Posterior vena cava (tissue), 2 donors: ENCODE measurements at regions not wholly inside any gene's neighbourhood (a gene's known extent, or its start where the extent isn't known, plus 50 kb on each side); places are given as distances from the start of the nearest gene placed in this dataset.
"Not testable (repeated sequence)": the region's sequence is repeated elsewhere in the genome, so short reads cannot be mapped to it uniquely, and the experiment has no call there.

Experiments used
- DNase-seq: peaks from one replicate; pipeline ENCODE4 v3.0.0-alpha.2; 2020; ENCODE audit warnings: low spot score
- intact Hi-C, 2 donors: fragments of 100-400 bp; cut with DNase I; formaldehyde crosslinking; loops; one replicate each; pipeline versions ENCODE4 v1.14.1 to v1.14.2; 2022 to 2023
- donor health status: DM: yes; HTN: yes; CAD: no.
- donor health status: DM: yes; HTN: yes; CAD: no.

DNA sequence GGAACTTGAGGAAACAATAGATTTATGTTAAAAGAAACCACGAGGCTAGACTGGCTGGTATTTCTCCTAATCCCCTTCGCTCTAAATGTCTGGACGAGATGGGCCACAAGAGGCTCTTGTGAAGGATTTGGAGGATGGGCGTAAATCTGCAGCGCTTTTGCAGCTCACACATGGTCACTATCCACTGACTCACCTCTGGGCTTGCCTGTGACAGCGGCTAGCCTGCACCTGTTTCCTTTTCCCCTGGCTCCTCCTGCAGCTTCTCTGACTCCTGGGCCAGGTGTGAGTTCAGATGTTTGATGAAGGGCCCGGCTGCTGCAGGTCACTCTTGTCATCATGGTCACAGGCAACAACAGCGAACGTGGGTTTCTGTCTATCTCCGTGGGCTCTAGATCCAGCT lies 629.4 kb downstream of the CBLN4 start:
- intact Hi-C loops: no loop called here
- DNase-seq: no peak

DNA sequence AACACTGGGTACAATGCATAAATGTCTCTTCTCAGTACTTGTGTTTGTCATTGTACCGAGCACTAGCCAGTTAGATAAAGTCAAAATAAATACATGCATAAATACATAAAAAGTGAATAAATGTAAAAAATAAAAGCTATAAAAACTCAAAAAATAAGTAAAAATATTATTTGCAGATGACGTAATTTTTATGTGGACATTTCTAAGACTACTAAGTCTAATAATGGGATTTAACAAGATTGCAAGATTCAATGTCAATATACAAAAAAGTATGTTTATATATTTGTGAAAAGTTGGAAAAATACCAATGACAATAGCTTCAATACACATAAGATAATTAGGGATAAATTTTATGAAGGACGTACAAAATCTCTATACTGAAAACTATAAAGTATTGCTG lies 639.6 kb downstream of the CBLN4 start:
- intact Hi-C loops: no loop called here
- no peak for DNase-seq

DNA sequence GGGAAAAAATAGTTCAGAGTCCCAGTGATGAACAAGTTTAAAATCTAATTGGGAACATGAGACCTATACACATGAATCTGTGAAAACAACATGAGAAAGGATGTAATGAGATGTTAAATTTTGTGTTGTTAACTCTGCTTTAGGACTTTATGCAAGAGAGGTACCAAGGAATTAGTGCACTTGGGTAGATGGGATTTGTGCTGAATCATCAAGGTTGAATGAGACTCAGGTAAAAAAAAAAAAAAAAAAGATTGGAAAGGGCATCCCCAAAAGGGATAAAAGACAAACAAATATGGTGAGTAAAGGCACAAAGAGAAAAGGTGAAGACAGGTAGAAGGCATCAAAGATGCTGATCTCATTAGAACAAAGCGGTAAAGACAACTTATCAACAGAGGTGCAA lies 644.4 kb downstream of the CBLN4 start:
- no peak for DNase-seq
- intact Hi-C loops: no loop called here

DNA sequence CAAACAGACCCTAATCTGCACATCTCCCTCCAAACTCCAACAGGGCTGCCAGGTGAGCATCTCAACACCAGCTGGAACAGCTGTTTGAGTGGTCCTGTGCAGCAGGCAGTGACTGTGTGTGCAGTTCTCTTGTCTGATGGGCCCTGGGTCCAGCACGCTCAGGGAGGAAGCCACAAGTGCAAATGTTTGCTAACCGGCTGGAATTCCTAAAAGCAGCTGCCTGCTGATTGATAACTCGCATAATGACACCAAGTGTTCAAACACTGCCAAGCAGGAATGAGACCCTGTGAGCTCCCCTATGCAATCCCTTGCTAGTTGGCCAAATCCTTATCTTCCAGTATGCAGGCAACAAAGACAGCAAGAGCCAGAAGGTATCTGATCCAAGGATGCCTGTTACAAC lies 650.6 kb downstream of the CBLN4 start:
- intact Hi-C loops: no loop called here
- DNase-seq: no peak

DNA sequence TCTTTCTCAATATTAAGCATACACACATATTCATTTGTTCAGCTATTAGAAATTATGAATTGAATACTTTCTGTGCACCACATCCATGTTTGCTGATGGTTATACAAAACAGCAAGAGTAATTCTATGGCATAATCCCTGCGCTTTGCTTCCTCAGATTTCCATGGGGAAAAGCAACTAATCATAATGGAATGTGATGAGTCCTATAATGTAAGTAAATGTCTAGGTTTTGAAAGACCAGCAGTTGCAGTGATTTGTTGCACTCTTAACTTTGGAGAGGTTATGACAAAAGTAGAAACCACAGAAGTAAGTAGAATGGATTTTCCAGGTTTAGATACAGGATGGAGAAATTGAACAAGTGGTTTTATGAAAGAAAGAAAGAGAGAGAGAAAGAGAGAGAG lies 652.1 kb downstream of the CBLN4 start:
- no peak for DNase-seq
- intact Hi-C loops: no loop called here

DNA sequence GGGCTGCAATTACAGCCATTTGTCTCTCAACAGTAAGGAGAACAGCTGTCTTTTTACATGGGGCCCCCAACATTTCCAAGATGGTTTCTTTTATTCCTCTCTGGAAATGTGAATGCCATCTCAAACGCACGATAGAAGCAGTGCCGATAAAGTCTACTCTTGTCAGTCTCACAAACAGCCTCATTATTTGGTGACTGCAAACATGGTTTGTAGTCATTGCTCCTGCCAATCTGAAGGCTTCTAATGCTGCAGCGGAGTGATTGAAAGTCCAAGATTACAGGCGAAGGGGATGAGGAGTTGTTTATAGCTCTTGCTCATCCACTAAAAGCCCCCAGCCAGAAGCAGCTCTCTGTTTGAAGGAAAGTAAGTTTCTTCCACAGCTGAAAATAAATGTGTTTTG lies 657.1 kb downstream of the CBLN4 start:
- intact Hi-C loops: no loop called here
- DNase-seq: no peak

DNA sequence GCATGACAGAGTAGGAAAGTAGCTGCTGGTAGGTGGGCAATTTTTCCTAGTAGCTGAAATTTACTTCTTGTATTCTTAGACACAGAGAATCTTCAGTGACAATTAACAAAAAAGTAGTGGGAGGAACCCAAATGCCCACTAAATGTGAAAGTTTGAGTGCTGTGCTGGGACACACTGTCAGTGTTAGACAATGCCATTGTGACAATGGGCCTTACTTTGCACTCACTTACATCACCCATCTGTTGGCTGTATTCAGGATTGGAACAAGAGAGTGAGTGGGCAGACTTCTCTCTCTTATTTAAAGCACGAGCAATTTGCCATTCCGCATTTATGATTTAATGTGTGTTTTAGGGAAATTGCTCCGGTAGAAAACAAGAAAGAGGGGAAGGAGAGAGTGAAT lies 662.5 kb downstream of the CBLN4 start:
- DNase-seq: no peak

DNA sequence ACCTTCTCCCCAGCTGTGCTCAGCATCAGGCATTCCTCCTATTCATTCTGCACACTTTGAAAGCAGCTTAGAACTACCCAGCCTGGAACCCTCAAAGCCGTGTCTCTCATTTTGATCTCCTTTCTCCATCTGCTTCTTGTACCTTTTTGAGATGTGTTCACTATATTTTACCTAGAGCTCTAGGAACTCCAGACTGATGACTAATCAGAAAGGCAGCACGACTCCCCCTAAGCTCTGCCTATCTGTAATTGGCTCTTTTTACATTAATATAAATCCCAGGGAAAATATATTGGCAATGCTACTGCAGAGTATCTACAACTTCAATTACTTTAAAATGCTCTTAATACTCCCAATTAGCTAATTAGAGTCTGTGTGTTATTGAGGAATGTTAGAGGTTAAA lies 671.5 kb downstream of the CBLN4 start:
- intact Hi-C loops: no loop called here
- no peak for DNase-seq

More for the DNA sequence above, 662.5 kb downstream of the CBLN4 start:
- intact Hi-C loops: no loop called here

DNA sequence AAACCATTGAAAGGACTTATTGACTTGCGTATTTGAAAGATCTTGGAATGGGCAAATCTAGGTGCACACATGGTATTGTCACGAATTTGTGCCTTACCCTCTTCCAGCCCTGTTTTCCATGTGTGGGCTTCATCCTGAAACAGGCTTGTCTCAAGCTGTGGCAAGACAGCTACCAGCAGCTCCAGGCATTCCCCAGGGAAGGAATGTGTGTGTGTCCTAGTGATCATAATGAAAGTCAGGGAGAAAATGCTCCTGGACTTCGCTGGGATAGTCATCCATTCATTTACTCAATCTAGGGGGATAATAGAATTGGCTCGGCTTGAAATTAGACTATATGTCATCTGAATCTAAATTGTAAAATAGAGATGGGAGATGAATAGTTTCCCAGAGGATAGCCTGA lies 676.2 kb downstream of the CBLN4 start:
- intact Hi-C loops: no loop called here
- no peak for DNase-seq

DNA sequence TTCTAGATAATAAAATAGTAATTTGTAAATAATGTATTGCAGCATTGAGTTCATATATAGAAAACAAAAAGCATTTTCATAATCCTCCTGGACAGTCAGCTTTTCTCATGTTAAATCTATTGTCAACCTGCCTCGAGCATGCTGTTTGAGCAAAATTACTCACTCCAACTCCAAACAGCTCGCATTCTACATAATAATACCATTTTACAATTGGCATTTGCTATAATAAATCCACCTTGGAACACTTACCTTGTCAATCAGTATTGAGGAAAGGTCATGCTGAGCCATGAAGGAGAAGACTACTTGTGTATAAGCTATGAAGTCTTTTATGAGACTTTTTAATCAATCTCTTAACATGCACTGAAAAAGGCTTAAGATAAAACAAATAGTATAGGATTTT lies 682.6 kb downstream of the CBLN4 start:
- no peak for DNase-seq
- intact Hi-C loops: no loop called here

DNA sequence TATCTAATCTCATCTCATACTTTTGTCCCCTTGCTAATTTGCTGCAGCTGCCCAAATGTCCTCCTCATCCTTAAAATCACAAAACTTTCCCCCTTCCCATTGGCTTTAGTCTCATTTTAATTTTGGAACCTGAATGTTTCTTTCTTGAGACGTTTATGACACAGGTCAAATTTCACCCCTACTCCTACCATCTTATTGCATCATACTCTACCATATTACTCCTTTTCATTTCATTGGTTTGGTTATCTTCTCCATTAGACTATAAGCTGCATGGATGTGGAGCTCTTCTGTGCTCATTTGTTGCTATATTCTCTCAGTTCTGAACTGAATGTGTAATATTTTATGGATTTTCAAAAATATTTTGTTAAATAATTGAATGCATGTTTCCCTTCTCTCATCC lies 688.6 kb downstream of the CBLN4 start:
- no peak for DNase-seq
- intact Hi-C loops: no loop called here

DNA sequence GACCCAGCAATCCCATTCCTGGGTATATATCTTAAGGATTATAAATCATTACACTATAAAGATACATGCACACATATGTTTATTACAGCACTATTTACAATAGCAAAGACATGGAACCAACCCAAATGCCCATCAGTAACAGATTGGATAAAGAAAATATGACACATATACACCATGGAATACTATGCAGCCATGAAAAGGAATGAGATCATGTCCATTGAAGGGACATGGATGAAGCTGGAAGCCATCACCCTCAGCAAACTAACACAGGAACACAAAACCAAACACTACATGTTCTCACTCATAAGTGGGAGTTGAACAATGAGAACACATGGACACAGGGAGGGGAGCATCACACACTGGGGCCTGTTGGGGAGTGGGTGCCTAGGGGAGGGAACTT lies 694.5 kb downstream of the CBLN4 start:
- DNase-seq, intact Hi-C loops: not testable (repeated sequence)

DNA sequence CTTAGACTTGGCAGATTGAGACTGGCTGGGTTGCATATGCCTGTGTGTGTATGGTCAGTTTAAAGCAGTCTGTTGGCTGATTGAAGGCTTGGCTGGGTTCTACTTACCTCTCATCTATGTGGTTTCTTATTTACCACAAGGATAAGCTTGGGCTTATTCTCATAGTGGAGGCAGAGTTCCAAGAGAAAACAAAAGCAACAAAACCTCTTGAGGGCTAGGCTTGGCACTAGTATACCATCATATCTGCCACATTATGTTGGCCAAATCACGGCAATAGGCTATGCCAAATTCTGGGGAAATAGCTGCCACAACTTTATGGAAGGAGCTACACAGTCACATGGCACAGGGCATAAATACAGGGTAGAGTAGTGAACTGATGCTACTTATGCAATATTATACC lies 714.1 kb downstream of the CBLN4 start:
- DNase-seq: no peak
- intact Hi-C loops: no loop called here

DNA sequence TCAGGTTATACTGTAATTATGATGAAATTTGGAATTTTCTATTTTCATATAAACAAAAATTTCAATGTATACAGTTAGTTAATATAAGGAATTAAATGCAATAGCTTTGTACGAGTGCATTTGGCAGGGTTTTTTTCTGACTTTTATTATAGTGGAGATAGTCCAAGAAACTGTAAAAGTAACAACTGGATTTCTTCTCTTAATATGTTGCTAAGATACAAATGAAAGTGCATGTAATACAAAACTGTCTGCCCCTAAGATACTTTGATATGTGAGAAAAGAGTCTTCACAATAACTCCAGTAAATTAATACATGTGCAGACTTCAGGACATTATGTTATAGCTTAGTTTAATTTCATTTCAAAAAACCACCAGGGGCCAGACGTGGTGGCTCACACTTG lies 721.4 kb downstream of the CBLN4 start:
- no peak for DNase-seq
- intact Hi-C loops: no loop called here

DNA sequence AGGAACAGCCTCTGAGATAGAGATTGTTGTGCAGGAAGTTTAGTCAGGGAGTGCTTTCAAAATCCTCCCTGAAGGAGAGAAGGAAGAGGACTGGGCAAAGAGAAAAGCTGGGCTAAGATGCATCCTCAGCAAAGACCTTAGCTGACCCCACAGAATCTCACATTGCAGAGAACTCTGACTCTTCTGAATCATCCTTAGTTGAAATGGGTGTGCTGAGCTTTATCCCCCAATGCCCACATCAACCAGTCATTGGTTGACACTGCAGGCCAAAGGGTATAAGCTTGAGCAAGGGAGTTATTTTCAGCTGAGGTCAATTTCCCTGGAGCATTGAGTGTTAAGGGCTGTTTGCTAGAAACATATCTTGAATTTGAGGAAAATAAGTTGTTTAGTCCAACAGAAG lies 732.2 kb downstream of the CBLN4 start:
- no peak for DNase-seq

DNA sequence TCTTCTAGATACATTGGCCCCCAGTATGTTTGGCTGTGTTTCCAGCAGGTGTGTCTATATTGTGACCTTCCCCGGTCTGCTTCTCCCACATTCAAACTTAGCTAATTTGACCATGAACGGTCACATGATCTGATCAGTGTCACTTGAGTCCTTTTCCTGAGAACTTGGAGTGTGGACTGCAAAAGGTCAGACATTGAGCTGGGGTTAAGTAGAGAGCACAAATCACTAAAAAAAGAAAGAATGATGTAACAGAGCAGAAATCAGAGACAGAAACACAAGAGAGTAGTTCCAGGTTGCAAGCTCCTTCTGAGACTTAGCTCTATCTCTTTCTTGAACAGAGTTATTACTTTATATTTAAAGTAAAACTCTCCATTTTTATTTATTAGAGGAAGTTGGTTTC lies 733.9 kb downstream of the CBLN4 start:
- DNase-seq: no peak
- intact Hi-C loops: no loop called here

More for the DNA sequence above, 732.2 kb downstream of the CBLN4 start:
- intact Hi-C loops: no loop called here

DNA sequence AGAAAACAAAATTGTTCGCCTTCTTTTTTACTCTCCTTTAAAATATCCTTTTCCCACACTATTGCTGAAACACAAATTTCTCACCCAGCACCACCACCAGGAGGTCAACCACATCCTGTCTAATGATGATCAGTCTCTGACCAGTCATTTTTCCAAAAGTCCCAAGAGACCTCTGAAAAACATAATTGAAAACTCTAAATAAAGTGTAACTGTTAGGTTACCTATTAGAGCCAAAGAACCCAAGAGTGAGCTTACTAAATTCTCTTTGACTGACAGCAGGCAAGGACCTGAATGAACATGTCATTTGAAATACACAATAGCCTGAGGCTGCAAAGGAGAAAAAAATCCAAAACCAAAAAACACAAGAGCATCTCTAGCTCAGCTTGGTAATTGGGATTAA lies 735.4 kb downstream of the CBLN4 start:
- intact Hi-C loops: no loop called here
- no peak for DNase-seq

DNA sequence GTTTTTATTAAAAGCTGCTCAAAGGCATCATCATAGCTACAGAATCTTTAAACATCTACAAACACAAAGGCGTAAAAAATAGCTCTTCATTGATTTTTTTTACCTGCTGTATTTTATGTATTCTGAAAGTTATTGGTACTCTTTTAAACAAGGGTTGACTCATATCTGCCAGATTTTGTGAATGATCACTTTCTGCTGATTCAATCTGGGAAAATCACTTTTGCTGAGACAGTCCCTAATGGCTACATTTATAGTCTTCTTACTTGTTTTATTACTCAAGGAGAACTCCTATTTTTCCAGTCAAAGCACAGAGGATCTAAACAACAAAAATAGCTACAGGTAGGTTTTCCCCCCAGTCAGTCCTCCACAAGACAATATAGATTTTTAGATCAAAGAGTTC lies 739.0 kb downstream of the CBLN4 start:
- intact Hi-C loops: no loop called here

DNA sequence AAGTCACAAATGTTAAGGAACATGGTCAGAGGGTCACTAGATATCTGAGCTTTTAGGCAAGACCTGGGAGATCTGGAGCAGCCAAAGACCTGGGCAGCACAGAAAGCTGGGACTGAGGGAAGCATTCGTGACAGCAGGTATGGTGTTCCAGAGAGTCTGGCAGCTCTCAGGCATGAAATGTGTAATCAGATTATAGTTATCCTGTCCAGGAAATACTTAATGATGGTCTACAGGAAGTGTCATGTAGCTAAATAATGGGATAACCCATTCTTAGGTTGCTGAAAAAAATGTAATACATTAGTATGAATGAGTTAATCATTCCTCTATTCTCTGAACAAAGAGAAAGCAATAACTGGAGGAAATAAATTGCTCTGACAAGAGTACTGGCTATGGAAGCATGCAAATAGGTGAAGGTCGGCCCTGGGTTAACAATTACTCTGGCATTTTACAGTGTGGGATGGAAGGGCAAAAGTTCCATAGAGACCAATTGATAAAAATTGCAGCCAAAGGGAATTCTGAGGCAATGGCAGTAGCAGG lies 740.5 kb downstream of the CBLN4 start:
- intact Hi-C loops: no loop called here

More for the DNA sequence above, 739.0 kb downstream of the CBLN4 start:
- no peak for DNase-seq

DNA sequence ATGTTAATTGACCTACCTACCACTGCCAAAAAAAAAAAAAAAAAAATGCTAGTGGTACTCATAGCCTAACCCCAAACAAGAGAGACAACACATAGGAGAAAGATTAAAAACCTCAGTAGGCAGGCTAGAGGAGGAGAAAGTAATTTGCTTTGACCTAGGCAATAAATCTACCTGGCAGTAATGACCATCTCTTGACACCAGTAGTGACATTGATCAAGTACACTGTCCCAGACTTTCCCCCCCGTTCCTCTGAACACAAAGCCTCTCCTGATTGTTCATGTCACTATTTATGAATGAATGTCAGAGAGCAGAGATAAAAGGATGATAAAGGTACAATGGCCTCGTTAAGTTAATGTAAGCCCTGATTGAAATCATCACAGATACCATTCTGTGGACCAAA lies 746.8 kb downstream of the CBLN4 start:
- no peak for DNase-seq
- intact Hi-C loops: no loop called here

More for the DNA sequence above, 740.5 kb downstream of the CBLN4 start:
- no peak for DNase-seq

DNA sequence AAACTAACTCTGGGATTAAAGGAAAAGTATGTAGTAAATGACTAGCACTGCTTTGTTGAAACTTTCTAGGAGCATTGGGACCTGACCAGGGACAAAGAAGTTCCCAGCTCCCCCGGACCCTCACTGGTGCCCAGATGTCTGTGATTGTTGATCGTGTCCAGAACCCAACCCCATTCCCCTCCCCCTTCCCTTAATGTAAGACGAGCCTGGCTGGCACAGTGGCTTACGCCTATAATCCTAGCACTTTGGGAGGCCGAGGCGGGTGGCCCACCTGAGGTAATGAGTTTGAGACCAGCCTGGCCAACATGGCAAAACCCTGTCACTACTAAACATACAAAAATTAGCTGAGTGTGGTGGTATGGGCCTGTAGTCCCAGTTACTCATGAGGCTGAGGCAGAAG lies 750.3 kb downstream of the CBLN4 start:
- intact Hi-C loops: no loop called here
- no peak for DNase-seq

DNA sequence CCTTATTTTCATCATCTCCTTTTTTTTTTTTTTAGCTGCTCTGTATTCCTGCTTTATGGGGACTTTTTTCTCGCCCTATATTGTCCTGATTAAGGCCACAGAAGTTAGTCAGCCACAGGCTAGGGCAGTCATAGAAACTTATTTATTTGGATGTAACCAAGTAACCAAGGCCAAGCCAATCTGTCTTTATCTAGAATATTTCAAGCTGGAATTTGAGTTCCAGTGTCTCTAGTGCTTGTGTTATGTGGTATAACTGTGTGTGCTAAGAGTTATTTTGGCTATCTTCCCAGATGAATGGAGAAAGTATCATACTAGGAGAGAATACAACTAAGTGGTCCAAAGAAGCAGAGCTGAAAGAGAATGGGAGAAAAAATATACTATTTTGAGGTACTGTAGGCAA lies 751.5 kb downstream of the CBLN4 start:
- intact Hi-C loops: no loop called here
- DNase-seq: no peak
